BE2C (cell line): ENCODE measurements at regions not wholly inside any gene's neighbourhood (a gene's known extent, or its start where the extent isn't known, plus 50 kb on each side); places are given as distances from the start of the nearest gene placed in this dataset.

ENCODE experiments used
- DNase-seq: peaks from one replicate; pipeline ENCODE4 v3.0.0-alpha.2; 2020
- H3K27me3 ChIP-seq: fragments of 250-450 bp; sonication (Bioruptor Pico); 2 replicates; pipeline ENCODE4 v1.5.1; 2020; ENCODE audit warnings: mild to moderate bottlenecking
- H3K36me3 ChIP-seq: fragments of 250-450 bp; sonication (Bioruptor Pico); 2 replicates; pipeline ENCODE4 v1.5.1; 2020; ENCODE audit warnings: mild to moderate bottlenecking
- H3K4me1 ChIP-seq: fragments of 250-450 bp; sonication (Bioruptor Pico); 2 replicates; pipeline ENCODE4 v1.5.1; 2020
- H3K4me3 ChIP-seq: 2 replicates; pipeline ENCODE4 v1.5.1; 2011; ENCODE audit warnings: low read depth, low read length
- H3K9me3 ChIP-seq: fragments of 250-450 bp; sonication (Bioruptor Pico); 2 replicates; pipeline ENCODE4 v1.5.1; 2020
- TF ChIP-seq, protein P1 (sequence below): IDR thresholded peaks from 2 replicates; pipeline ENCODE4 v1.5.1; 2012; ENCODE audit warnings: mild to moderate bottlenecking, low read depth, low read length

GRCh38 chr12:5251092-5251491, 180.8 kb upstream of the NTF3 start:
- Histone ChIP-seq H3K27me3 (no peaks in the 10 kb centered on the region), H3K9me3 (no peaks in the 10 kb centered on the region), H3K36me3 (no peaks in the 10 kb centered on the region), H3K4me3 (no peak overlapping the region), H3K4me1 (no peaks in the 10 kb centered on the region)
- TF ChIP-seq, protein P1, sequence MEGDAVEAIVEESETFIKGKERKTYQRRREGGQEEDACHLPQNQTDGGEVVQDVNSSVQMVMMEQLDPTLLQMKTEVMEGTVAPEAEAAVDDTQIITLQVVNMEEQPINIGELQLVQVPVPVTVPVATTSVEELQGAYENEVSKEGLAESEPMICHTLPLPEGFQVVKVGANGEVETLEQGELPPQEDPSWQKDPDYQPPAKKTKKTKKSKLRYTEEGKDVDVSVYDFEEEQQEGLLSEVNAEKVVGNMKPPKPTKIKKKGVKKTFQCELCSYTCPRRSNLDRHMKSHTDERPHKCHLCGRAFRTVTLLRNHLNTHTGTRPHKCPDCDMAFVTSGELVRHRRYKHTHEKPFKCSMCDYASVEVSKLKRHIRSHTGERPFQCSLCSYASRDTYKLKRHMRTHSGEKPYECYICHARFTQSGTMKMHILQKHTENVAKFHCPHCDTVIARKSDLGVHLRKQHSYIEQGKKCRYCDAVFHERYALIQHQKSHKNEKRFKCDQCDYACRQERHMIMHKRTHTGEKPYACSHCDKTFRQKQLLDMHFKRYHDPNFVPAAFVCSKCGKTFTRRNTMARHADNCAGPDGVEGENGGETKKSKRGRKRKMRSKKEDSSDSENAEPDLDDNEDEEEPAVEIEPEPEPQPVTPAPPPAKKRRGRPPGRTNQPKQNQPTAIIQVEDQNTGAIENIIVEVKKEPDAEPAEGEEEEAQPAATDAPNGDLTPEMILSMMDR: no peak
- no peak for DNase-seq

DNA sequence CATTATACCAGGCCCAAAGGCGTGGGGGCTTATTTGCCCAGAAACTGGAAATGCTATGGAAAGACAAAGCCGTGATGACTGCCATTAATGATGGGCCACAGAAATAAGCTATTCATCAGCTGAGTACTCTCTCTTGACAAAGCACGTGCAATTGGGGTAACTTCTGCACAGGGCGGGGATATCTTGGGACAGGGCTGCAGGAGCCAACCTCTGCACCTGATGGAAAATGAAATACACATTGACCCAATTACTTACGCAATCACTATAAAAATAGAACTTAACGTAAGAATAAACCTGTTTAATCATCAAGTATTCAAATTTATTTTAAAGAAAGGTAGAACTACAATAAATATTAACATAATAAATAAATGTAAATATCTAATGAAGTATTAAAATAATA, 180.1 kb upstream of the NTF3 start:
- DNase-seq: no peak
- TF ChIP-seq, protein P1: no peak
- Histone ChIP-seq H3K36me3 (no peaks in the 10 kb centered on the region), H3K4me3 (no peak overlapping the region), H3K4me1 (no peaks in the 10 kb centered on the region), H3K9me3 (no peaks in the 10 kb centered on the region), H3K27me3 (no peaks in the 10 kb centered on the region)

DNA sequence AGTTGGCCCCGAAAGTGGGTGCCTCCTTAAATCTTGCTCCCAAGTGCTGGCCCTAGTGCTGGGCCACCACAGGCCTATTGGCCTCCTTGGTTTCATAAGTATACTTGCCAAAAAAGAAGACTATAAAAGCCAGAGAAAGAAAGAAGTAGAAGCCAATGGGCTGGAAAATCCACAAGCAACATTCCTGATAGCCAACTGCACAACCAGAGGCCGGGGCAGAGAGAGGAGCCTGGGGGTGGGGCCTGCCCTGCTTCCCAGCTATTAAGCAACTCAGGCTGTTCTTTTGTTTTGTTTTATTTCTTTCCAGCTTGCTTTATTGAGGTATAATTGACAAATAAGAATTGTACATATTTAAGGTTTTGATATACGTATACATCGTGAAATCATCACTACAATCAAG, 177.2 kb upstream of the NTF3 start:
- DNase-seq: no peak
- Histone ChIP-seq H3K9me3 (no peaks in the 10 kb centered on the region), H3K36me3 (no peaks in the 10 kb centered on the region), H3K4me3 (no peak overlapping the region), H3K27me3 (no peaks in the 10 kb centered on the region), H3K4me1 (no peaks in the 10 kb centered on the region)
- TF ChIP-seq, protein P1: no peak

DNA sequence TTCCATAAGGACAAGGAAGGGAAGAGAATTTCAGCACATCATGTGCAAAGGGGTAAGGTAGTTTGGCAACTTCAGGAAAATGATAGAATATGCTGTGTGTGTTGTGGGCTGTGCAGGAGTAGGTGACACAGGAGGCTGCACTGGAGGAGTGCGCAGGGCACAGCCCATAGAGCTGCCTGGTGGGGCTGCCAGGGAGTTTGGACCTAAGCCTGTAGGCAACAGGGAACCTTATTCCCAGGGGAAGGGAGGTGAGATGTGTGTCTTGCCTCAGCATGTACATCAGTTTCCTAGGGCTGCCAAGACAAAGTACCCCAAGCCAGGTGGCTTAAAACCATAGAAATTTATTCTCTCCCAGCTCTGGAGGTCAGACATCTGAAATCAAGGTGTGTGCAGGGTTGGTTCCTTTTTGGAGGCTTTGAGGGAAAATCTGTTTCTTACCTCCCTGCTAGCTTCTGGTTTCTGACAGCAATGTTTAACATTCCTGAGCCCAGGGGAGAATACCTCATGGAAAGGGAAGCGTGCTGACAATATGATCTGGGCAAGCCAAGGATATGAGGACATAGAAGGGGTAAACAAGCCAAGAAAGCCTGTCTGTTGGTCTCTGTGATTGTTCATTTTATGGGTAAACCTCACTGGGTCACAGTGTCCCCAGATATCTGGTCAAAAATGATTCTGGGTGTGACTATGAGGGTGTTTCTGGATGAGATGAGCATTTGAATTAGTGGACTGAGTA, 174.0 kb upstream of the NTF3 start:
- Histone ChIP-seq H3K4me1 (no peaks in the 10 kb centered on the region), H3K36me3 (no peaks in the 10 kb centered on the region), H3K4me3 (no peak overlapping the region), H3K27me3 (no peaks in the 10 kb centered on the region), H3K9me3 (no peaks in the 10 kb centered on the region)
- no peak for DNase-seq
- TF ChIP-seq, protein P1: no peak

DNA sequence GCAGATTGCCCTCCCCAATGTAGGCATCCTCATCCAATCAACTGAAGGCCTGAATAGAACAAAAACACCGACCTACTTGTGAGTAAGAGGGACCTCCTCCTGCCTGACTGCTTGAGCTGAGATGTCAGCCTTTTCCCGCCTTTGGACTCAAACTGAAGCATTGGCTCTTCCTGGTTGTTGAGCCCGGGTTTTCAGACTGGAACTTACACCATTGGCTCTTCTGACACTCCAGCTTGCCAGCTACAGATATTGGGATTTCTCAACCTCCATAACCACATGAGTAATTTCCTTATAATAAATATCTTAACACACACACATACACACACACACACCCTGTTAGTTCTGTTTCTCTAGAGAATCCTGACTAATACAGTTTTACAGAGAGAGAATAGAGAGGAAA, 173.4 kb upstream of the NTF3 start:
- Histone ChIP-seq H3K4me1 (no peaks in the 10 kb centered on the region), H3K4me3 (no peak overlapping the region), H3K36me3 (no peaks in the 10 kb centered on the region), H3K9me3 (no peaks in the 10 kb centered on the region), H3K27me3 (no peaks in the 10 kb centered on the region)
- TF ChIP-seq, protein P1: no peak
- no peak for DNase-seq

DNA sequence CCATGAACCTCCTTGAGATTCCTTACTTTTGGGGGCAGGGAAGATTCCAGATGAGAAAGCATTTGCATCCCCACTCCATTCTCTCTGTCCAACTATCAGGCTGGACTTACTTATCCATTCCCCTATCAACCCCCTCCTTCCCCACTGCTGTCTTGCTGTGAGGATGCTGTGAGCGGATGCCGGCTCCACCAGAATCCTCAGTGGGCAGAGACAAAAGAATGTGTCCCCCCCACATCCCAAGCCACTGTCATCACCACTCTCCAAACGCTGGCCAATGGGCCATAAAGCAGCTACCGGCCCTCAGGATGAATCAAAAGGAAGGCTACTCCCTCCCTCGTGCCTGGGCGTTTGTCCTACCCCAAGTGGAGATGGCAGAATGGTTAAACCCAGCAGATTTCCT, 173.0 kb upstream of the NTF3 start:
- TF ChIP-seq, protein P1: no peak
- no peaks in the 10 kb centered on the region for H3K9me3 ChIP-seq
- H3K4me1 ChIP-seq: no peaks in the 10 kb centered on the region
- H3K4me3 ChIP-seq: no peak overlapping the region
- no peak for DNase-seq
- no peaks in the 10 kb centered on the region for H3K27me3 ChIP-seq
- H3K36me3 ChIP-seq: no peaks in the 10 kb centered on the region
